ENCODE measurements at regions not wholly inside any gene's neighbourhood (a gene's known extent, or its start where the extent isn't known, plus 50 kb on each side); places are given as distances from the start of the nearest gene placed in this dataset.

- TF ChIP-seq CTCF (IDR thresholded peaks at IDR 0.05; ENCODE audit: low read depth, low read length), result no peak
- TF ChIP-seq POLR2A (IDR thresholded peaks at IDR 0.05; ENCODE audit: extremely low read depth, insufficient read length), result no peak
Measured at GRCh38 chr4:20393486-20394100, 141.9 kb downstream of the SLIT2 start.
